ENCODE measurements at regions not wholly inside any gene's neighbourhood (a gene's known extent, or its start where the extent isn't known, plus 50 kb on each side); places are given as distances from the start of the nearest gene placed in this dataset.

DNA sequence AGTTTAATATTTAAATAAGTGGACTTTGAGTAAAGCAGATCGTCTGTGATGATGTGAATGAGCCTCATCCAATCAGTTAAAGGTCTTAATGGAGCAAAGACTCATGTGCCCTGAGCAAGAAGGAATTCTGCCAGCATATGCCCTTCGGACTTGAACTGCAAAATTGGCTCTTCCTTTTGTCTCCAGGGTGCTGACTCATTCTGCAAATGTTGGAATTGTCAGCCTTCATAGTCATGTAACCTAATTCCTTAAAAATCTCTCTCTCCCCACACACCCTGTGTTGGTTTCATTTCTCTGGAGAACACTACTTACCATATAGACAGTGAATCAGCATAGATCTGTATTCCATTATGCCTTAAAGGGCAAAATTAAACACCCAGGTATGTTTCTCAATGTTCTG is 609.8 kb upstream of the GALNTL6 start:
- TF ChIP-seq, protein P1, sequence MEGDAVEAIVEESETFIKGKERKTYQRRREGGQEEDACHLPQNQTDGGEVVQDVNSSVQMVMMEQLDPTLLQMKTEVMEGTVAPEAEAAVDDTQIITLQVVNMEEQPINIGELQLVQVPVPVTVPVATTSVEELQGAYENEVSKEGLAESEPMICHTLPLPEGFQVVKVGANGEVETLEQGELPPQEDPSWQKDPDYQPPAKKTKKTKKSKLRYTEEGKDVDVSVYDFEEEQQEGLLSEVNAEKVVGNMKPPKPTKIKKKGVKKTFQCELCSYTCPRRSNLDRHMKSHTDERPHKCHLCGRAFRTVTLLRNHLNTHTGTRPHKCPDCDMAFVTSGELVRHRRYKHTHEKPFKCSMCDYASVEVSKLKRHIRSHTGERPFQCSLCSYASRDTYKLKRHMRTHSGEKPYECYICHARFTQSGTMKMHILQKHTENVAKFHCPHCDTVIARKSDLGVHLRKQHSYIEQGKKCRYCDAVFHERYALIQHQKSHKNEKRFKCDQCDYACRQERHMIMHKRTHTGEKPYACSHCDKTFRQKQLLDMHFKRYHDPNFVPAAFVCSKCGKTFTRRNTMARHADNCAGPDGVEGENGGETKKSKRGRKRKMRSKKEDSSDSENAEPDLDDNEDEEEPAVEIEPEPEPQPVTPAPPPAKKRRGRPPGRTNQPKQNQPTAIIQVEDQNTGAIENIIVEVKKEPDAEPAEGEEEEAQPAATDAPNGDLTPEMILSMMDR (IDR thresholded peaks at IDR 0.05) = no peak
- no peak for TF ChIP-seq POLR2A (IDR thresholded peaks at IDR 0.05)
- TF ChIP-seq POLR2AphosphoS5 (IDR thresholded peaks at IDR 0.05) = no peak
- TF ChIP-seq EP300 (IDR thresholded peaks at IDR 0.05) = no peak
